Transverse colon (tissue), 4 donors: ENCODE measurements at regions not wholly inside any gene's neighbourhood (a gene's known extent, or its start where the extent isn't known, plus 50 kb on each side); places are given as distances from the start of the nearest gene placed in this dataset.

Source experiments
- DNase-seq: peaks from one replicate; pipeline ENCODE4 v3.0.0-alpha.2; 2019
- H3K27ac ChIP-seq, 4 donors: fragments of 200-600 bp; sonication (generic); 2 replicates each; pipeline ENCODE4 v1.5.1; 2016 to 2018; ENCODE audit warnings: inconsistent platforms in 4 of 4
- H3K27me3 ChIP-seq: fragments of 200-600 bp; sonication (generic); 2 replicates; pipeline ENCODE4 v1.5.1; 2017; ENCODE audit warnings: inconsistent platforms
- H3K36me3 ChIP-seq, 4 donors: fragments of 200-600 bp; sonication (generic); 2 replicates each; pipeline ENCODE4 v1.5.1; 2017 to 2019; ENCODE audit warnings: inconsistent platforms in 4 of 4
- H3K4me1 ChIP-seq, 4 donors: fragments of 200-600 bp; sonication (generic); 2 replicates each; pipeline ENCODE4 v1.5.1; 2017 to 2020; ENCODE audit warnings: inconsistent platforms in 4 of 4
- H3K4me3 ChIP-seq, 4 donors: fragments of 200-600 bp; sonication (generic); 1 replicate in 1 of 4; 2 replicates in 3 of 4; pipeline versions ENCODE4 v1.5.1 to v1.6.1; 2017 to 2019; ENCODE audit warnings: inconsistent platforms in 4 of 4
- H3K9me3 ChIP-seq, 2 donors: fragments of 200-600 bp; sonication (generic); 2 replicates each; pipeline ENCODE4 v1.5.1; 2017 to 2019; ENCODE audit warnings: inconsistent platforms in 2 of 2
- EP300 ChIP-seq: sonication (generic); formaldehyde crosslinking; IDR thresholded peaks from one replicate; pipeline ENCODE4 v1.6.1; 2017; ENCODE audit warnings: antibody characterized with exemption, low read depth
- POLR2A ChIP-seq: fragments of 450-650 bp; IDR thresholded peaks from one replicate; pipeline ENCODE4 v1.6.1; 2016; ENCODE audit warnings: antibody characterized with exemption, mild to moderate bottlenecking, moderate library complexity
- POLR2AphosphoS5 ChIP-seq, 3 donors: sonication (generic); formaldehyde crosslinking; IDR thresholded peaks; one replicate each; pipeline ENCODE4 v1.6.1; 2016; ENCODE audit warnings: antibody characterized with exemption in 3 of 3
- WGBS, 2 donors: methylation state at CpG; one replicate each; pipeline ENCODE4 v1.1.5; 2018; ENCODE audit warnings: low coverage in 1 of 2; 5-methylcytosine and 5-hydroxymethylcytosine counted together
- in situ Hi-C, 4 donors: fragments of 200-750 bp; cut with MboI; loops; one replicate each; pipeline versions ENCODE4 v1.15.0 to v1.15.1; 2017; ENCODE audit warnings: low sequenced_read_pairs in 3 of 4, low pct_ligation_motif_present in 1 of 4, low pct_unique_long_range_greater_than_20kb in 1 of 4
- intact Hi-C: fragments of 100-400 bp; cut with DNase I; formaldehyde crosslinking; loops from one replicate; pipeline ENCODE4 v1.15.1; 2023; ENCODE audit warnings: low total_unique reads
- TF ChIP-seq, protein P1 (sequence below), 5 experiments: fragments of 200-600 bp in 3 of 5; fragments of 450-650 bp in 2 of 5; sonication (generic) in 3 of 5; IDR thresholded peaks; 1 replicate in 2 of 5; 2 replicates in 3 of 5; pipeline ENCODE4 v1.5.1; 2016 to 2017; ENCODE audit warnings: antibody characterized with exemption in 5 of 5, inconsistent platforms in 3 of 5, mild to moderate bottlenecking in 2 of 5, moderate library complexity in 1 of 5

DNA sequence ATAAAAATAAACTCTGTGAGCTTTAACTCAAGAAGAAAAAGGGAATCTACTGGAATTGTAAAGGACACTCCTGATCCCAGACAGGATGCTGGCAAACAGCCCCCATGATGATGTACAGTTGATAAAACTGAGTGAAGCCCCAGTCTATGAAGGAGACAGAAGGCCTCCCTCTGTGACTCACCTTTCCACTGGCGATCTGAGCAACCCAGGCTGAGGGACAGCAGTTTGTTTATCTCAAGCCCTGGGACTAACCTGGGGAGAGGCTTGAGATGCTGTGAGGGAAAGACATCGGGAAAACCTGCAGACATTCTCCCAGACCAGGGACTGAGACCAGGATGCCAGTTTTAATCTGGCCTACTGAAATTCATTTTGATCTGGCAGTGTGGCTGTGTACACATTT is 104.5 kb upstream of the CDH2 start:
- WGBS, 2 donors, result 49% methylated on average over 2 of the region's 2 CpGs; no CpG with 5 or more reads in 1 of the 2 donors
- Histone ChIP-seq H3K4me3 (no peak overlapping the region), H3K9me3 (no peaks in the 10 kb centered on the region), H3K27ac (no peak overlapping the region), H3K36me3 (no peaks in the 10 kb centered on the region), H3K27me3 (no peaks in the 10 kb centered on the region), H3K4me1 (no peaks in the 10 kb centered on the region)
- in situ Hi-C loops, result no loop called here
- DNase-seq, result no peak
- TF ChIP-seq, protein P1, sequence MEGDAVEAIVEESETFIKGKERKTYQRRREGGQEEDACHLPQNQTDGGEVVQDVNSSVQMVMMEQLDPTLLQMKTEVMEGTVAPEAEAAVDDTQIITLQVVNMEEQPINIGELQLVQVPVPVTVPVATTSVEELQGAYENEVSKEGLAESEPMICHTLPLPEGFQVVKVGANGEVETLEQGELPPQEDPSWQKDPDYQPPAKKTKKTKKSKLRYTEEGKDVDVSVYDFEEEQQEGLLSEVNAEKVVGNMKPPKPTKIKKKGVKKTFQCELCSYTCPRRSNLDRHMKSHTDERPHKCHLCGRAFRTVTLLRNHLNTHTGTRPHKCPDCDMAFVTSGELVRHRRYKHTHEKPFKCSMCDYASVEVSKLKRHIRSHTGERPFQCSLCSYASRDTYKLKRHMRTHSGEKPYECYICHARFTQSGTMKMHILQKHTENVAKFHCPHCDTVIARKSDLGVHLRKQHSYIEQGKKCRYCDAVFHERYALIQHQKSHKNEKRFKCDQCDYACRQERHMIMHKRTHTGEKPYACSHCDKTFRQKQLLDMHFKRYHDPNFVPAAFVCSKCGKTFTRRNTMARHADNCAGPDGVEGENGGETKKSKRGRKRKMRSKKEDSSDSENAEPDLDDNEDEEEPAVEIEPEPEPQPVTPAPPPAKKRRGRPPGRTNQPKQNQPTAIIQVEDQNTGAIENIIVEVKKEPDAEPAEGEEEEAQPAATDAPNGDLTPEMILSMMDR (IDR thresholded peaks at IDR 0.05), result no peak
- no peak for TF ChIP-seq POLR2AphosphoS5 (IDR thresholded peaks at IDR 0.05)
- no peak for TF ChIP-seq EP300
- TF ChIP-seq POLR2A, result no peak
- intact Hi-C loops, result no loop called here

DNA sequence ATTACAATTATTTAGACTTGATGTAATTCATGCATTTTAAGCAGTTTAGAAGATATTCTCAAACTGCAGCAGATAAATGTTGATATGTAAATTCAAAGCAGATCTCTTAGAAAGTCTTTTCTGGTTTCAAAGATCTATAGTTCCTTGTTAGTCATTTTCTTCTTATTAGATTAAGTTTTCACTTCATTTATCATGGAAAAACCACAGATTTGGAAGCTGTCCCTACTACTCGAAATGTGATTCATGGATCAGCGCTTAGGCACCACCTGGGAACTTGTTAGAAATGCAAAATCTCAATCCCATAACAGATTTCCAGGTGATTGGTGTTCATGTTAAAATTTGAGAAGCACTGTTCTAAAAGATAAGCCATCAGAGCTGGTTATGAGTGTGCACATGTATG is 92.8 kb upstream of the CDH2 start:
- Histone ChIP-seq H3K4me3 (no peak overlapping the region), H3K27ac (no peak overlapping the region), H3K27me3 (no peaks in the 10 kb centered on the region), H3K4me1 (no peaks in the 10 kb centered on the region), H3K36me3 (no peaks in the 10 kb centered on the region), H3K9me3 (no peaks in the 10 kb centered on the region)
- in situ Hi-C loops, result no loop called here
- 86 to 94% methylated on average over 2 of the region's 2 CpGs for WGBS, 2 donors
- TF ChIP-seq, protein P1 (IDR thresholded peaks at IDR 0.05), result no peak
- TF ChIP-seq EP300 (no peak), POLR2A (no peak), POLR2AphosphoS5 (IDR thresholded peaks at IDR 0.05) (no peak)
- no peak for DNase-seq
- intact Hi-C loops, result no loop called here

DNA sequence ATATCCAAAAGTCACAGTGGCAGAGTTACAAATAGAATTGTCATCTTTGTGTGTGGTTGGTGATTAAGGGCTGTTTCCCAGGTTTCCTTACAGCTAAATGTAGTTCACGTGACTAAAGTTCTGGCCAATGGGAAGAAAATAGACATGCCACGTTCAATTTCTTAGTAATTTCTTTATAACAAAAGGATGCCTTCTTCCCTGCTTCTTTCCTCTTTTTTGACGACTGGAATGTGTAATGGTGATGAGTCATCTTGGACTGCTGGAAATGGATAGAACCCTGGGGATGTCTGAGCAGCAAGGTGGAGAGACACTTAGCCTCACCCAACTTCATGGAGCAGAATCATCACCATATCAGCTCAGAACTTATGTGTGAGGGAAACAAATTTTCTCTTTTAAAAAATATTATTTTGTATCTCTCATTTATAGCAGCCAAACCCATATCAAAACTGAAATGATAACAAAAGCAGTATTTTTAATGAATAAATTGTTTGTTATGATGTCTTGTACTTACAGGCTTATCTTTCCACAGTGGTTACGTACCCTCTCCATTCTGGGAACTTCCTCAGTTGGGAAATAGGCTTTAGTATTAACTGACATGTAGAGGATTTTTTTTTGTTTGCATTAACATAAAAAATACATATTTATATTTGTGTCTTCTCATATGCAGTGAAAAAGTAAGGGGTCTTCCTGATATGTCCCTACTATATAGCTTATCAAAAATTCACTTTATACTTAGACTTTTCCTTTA is 91.1 kb upstream of the CDH2 start:
- no peak for DNase-seq
- H3K27me3 ChIP-seq, result no peaks in the 10 kb centered on the region
- intact Hi-C loops, result no loop called here
- in situ Hi-C loops, result no loop called here
- no peak for TF ChIP-seq EP300
- TF ChIP-seq POLR2A, result no peak
- TF ChIP-seq, protein P1 (IDR thresholded peaks at IDR 0.05), result no peak
- no peak for TF ChIP-seq POLR2AphosphoS5 (IDR thresholded peaks at IDR 0.05)
- H3K4me3 ChIP-seq, result no peak overlapping the region
- no peaks in the 10 kb centered on the region for H3K9me3 ChIP-seq
- H3K4me1 ChIP-seq, result no peaks in the 10 kb centered on the region
- 58 to 62% methylated on average over 4 of the region's 4 CpGs for WGBS, 2 donors
- H3K36me3 ChIP-seq, result no peaks in the 10 kb centered on the region
- no peak overlapping the region for H3K27ac ChIP-seq

DNA sequence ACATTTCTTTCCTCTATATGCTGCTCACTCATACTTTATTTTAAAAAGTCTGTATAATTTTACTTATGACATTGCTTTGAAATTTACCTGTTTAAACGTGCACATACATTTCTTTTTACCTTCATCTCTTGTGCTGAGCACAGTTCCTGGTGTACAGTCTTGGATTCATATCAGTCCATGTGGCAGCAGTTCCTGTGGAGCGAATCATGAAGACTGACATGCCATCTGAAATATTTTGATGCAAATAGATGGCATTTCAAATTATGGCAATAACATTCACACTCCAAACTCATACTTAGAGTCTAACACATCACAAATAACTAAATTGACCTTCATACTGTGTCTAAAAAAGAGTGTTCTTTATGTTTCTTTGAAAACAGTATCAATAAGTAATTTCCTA is 90.3 kb upstream of the CDH2 start:
- DNase-seq, result no peak
- Histone ChIP-seq H3K36me3 (no peaks in the 10 kb centered on the region), H3K27ac (no peak overlapping the region), H3K27me3 (no peaks in the 10 kb centered on the region), H3K4me1 (no peaks in the 10 kb centered on the region), H3K9me3 (no peaks in the 10 kb centered on the region), H3K4me3 (no peak overlapping the region)
- WGBS, 2 donors, result 65 to 66% methylated on average over 2 of the region's 2 CpGs
- intact Hi-C loops, result no loop called here
- in situ Hi-C loops, result no loop called here
- TF ChIP-seq POLR2A, result no peak
- TF ChIP-seq EP300, result no peak
- TF ChIP-seq POLR2AphosphoS5 (IDR thresholded peaks at IDR 0.05), result no peak
- TF ChIP-seq, protein P1 (IDR thresholded peaks at IDR 0.05), result no peak
